ENCODE measurements at regions not wholly inside any gene's neighbourhood (a gene's known extent, or its start where the extent isn't known, plus 50 kb on each side); places are given as distances from the start of the nearest gene placed in this dataset.

DNA sequence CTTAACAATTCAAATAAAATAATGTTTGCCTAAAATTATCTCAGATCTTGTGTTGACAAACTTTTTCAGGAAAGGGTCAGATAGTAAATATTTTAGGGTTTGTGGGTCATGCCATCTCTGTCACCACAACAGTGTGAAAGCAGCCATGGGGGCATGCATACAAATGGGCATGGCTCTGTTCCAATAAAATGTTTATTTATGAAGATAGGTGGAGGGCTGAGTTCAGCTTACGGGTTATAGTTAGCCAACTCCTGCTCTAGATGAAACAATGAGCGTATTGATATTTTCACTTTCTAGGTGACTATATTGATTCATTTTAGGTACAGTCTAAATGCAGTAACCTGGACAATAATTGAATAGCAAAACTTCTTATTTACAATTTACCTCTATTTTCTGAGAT lies 533.8 kb upstream of the CLINT1 start:
- DNase-seq = no peak

- no peak for DNase-seq
These were observed 531.6 kb upstream of the CLINT1 start for GRCh38 chr5:158390577-158390976.

- DNase-seq = no peak
These were observed 530.8 kb upstream of the CLINT1 start for GRCh38 chr5:158389786-158390185.

- DNase-seq = no peak
These were observed 529.1 kb upstream of the CLINT1 start for GRCh38 chr5:158388021-158388420.

DNA sequence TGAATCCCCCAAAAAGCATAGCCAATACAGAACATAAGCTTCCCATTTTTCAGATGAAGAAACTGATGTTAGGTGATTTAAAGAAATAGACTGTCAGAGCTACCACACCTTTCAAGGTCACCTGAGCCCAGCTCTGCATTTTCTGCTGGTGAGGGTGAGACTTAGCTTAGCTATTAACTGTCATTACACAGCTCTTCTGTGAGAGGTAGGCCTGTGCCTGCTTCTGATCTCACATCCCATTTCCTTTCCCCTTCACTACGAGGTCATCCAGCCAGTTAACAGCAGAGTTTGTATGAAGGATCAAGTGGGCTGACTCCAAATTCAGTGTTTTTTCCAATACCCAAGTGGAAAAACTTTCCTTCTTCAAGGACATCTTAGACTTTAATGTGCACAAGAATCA lies 528.6 kb upstream of the CLINT1 start:
- DNase-seq = no peak

GRCh38 chr5:158385982-158386381 lies 527.0 kb upstream of the CLINT1 start:
- DNase-seq = no peak

- DNase-seq = no peak
These were observed 525.9 kb upstream of the CLINT1 start for GRCh38 chr5:158384535-158385481.

DNA sequence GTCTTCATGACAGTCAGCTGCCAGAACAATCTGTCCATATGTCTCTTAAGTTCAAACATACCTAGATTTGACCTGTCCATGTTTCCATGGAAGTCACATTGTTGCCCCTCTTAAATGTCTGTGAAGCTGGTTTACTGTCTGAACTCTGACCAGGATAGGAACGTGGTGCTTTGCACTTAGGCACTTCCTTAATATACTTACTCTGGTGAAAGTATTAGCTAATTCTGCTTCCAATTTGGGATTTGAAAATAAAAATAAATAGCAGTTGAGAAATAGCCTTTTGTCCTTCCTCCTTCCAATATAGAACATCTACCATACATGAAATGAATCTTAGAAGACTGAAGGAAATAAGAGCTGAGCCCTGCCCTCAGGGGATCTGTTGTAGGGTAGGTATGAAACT lies 524.5 kb upstream of the CLINT1 start:
- DNase-seq = no peak

DNA sequence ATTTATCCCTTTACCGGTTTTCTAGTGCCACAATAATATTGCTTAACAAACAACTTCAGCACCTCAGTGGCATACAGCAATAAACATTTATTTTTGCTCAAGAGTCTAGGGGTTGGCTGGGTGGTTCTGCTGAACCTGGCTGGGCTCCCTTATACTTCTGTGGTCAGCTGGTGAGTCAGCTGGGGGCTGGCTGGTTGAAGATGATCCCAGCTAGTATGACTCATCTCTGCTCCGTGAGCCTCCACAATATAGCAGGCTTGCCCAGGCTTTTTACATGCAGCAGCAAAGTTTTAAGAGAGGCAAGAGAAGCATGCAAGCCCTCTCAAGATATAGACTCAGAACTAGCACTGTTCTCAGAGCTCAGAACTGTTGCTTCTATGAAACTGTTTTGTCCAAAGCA lies 523.5 kb upstream of the CLINT1 start:
- DNase-seq = no peak

GRCh38 chr5:158381614-158382160 lies 522.7 kb upstream of the CLINT1 start:
- DNase-seq = no peak

- DNase-seq = no peak
These were observed 521.7 kb upstream of the CLINT1 start for GRCh38 chr5:158380661-158381060.

DNA sequence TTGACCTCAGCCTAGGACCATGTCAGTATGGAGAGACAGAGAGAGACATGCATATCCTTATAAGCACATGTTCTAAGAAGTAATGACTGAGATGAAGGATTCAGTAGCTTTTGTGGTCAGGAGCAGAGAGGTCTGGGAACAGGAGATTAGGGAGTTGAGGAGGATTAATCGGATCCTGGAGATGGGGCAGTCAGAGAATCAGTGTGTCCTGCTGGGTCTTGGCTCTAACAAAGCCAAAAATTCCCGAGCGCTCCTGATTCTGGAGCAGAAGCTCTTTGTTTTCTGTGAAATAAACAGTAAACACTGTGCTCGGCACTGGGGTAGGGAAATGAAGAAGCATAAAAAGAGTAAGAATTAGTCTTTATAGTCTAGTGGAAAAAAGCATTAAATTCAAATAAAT lies 520.0 kb upstream of the CLINT1 start:
- no peak for DNase-seq

DNA sequence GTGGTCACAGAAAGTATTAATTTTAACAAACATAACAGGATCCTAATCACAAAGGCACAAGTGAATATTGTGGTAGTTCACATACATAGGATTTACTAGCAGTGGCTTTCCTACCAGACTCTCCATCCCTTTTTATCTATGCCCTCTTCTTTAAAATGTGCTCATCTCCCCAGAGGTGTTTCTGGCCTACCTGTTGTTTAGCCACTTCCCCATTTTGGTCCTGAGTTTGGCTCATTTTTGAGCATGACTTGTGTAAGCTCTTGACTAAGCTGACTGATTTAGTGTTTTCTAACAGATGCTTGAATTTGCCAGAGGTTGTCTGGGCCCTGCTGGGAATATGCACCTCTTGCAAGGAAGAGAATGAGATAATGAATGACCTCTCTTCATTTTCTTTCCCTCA lies 517.7 kb upstream of the CLINT1 start:
- DNase-seq = no peak

GRCh38 chr5:158375531-158375930 lies 516.6 kb upstream of the CLINT1 start:
- DNase-seq = no peak

- no peak for DNase-seq
These were observed 514.9 kb upstream of the CLINT1 start for GRCh38 chr5:158373608-158374395.

DNA sequence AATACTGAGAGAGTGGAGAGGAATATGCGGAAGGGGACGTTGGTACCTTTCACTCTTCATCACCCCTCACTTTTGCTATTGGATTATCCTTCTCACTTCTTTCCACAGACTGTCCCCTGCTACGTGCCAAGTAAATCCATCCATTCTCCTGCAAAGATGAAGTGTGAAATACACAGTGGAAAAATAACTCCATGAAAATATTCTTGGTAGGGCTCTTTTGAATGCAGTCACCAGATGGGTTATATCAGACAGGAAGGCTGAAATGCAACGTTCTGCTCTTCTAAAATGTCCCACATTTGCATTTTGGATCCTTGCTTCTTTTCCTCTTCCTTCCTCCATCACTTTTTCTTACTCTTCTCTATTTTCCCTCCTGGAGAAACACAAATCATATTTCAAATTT lies 510.3 kb upstream of the CLINT1 start:
- DNase-seq = no peak

GRCh38 chr5:158368686-158369085 lies 509.7 kb upstream of the CLINT1 start:
- DNase-seq = no peak

- DNase-seq = no peak
These were observed 505.4 kb upstream of the CLINT1 start for GRCh38 chr5:158364367-158364766.

DNA sequence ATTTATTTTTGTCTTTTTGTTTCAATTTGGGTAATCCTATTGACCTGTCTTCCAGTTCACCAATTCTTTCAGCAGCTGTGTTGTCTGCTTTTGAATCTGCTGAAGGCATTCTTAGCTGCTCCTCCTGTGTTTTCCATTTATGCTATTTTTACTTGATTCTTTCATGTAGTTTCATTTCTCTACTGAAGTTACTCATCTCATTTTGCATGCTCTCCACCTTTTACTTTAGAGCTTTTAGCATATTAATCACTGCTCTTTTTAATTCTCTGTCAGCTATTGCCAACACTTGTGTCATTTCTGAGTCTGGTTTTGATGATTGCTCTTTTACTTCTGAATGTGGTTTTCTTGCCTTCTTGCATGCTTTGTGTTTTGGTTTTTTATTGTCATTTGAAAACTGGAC lies 496.0 kb upstream of the CLINT1 start:
- DNase-seq = no peak

DNA sequence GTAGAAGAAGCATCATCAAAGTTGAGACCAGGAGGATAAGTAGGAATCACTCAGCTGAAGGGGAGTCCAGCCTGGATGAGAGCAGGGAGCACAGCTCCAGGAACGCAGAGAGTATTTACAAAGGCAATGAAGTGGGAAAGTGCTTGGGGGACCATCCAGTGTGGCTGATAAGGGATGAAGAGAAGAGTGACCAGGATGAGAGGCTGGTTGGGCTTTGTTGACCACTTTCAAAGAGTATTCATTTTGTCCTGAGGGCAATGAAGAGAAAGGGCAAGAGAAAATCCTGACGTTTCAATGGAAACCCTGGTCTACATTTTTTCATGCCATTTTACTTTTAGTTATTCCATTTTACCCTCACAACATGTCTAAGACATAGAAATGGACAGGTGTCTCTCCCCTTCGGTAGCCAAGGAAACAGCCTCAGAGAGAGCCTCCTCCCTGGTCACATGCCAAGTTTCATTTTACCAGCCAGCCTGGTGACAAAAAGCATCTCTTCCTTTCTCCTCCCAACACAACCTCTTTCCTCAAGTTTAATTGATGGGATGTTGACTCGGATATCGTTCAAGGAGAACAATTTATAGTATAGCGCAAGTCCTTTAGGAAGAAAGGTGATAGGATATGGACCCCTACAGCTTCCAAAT lies 492.7 kb upstream of the CLINT1 start:
- peak; percentile 58 for DNase-seq

- no peak for DNase-seq
These were observed 491.0 kb upstream of the CLINT1 start for GRCh38 chr5:158349987-158350386.

GRCh38 chr5:158344376-158344775 lies 485.4 kb upstream of the CLINT1 start:
- no peak for DNase-seq

- DNase-seq = no peak
These were observed 481.7 kb upstream of the CLINT1 start for GRCh38 chr5:158340608-158341007.

Measured in NCI-H1105 (cell line).